ENCODE measurements at regions not wholly inside any gene's neighbourhood (a gene's known extent, or its start where the extent isn't known, plus 50 kb on each side); places are given as distances from the start of the nearest gene placed in this dataset.

- H3K9ac ChIP-seq (ENCODE audit: low read depth, low read length), result no peak overlapping the region
- no peak for TF ChIP-seq MAFK (IDR thresholded peaks at IDR 0.05; ENCODE audit: low read depth, low read length)
- H2AK9ac ChIP-seq (replicated peaks; ENCODE audit: low read depth, low read length, poor library complexity), result no peak overlapping the region
- H3K4me3 ChIP-seq (ENCODE audit: insufficient read depth, low read depth, low read length), result no peak overlapping the region
- POLR2A ChIA-PET (ENCODE audit: unreplicated experiment), result no interaction called here
- intact Hi-C loops (cut with micrococcal nuclease) (no loop called here), in situ Hi-C loops (cut with MboI; ENCODE audit: low sequenced_read_pairs) (no loop called here), dilution Hi-C loops (cut with HindIII; ENCODE audit: low sequenced_read_pairs, unreplicated experiment) (no loop called here)
- no peaks in the 10 kb centered on the region for H3K27me3 ChIP-seq (ENCODE audit: control insufficient read depth, insufficient read depth, low read length)
- H3K9me3 ChIP-seq (ENCODE audit: control insufficient read depth, insufficient read depth, low read length), result no peaks in the 10 kb centered on the region
- no peak overlapping the region for H3K56ac ChIP-seq (ENCODE audit: extremely low read depth, insufficient read depth, low read length)
- H3K4ac ChIP-seq (ENCODE audit: low read depth, low read length), result no peak overlapping the region
- no peak overlapping the region for H2AK5ac ChIP-seq (ENCODE audit: low read depth, low read length)
- H3K14ac ChIP-seq (replicated peaks; ENCODE audit: low read depth, low read length), result no peak overlapping the region
- DNase-seq (no peak), ATAC-seq (ENCODE audit: low read depth) (no peak)
- H2AFZ ChIP-seq (replicated peaks; ENCODE audit: low read length, poor library complexity), result no peak overlapping the region
- H3K18ac ChIP-seq (ENCODE audit: low read depth, low read length), result no peak overlapping the region
- H3K79me1 ChIP-seq (ENCODE audit: low read depth in 1 of 2, low read length in 2 of 2), result no peaks in the 10 kb centered on the region
- no peaks in the 10 kb centered on the region for H3K4me1 ChIP-seq (ENCODE audit: control insufficient read depth, insufficient read depth, low read length)
- no peak overlapping the region for H2BK120ac ChIP-seq (ENCODE audit: low read depth, low read length)
- H3K36me3 ChIP-seq (ENCODE audit: control insufficient read depth, insufficient read depth, low read length), result no peaks in the 10 kb centered on the region
- no peak overlapping the region for H2BK5ac ChIP-seq (ENCODE audit: low read depth, low read length, poor library complexity, severe bottlenecking)
- no peak overlapping the region for H2BK15ac ChIP-seq (ENCODE audit: low read depth, low read length)
- no peaks in the 10 kb centered on the region for H3K9me1 ChIP-seq (ENCODE audit: insufficient read depth, low read length)
- no peak overlapping the region for H3K27ac ChIP-seq (ENCODE audit: insufficient read depth, low read length)
- no peak overlapping the region for H2BK20ac ChIP-seq (ENCODE audit: low read depth, low read length)
- CTCF ChIA-PET, result no interaction called here
- H4K91ac ChIP-seq (ENCODE audit: insufficient read depth, low read depth, low read length), result no peak overlapping the region
- BruUV-seq (replicated peaks), result no TSS peak
- no peak overlapping the region for H4K5ac ChIP-seq (ENCODE audit: low read depth, low read length)
- no peak overlapping the region for H4K8ac ChIP-seq (ENCODE audit: low read depth in 2 of 2, low read length in 2 of 2)
- no peaks in the 10 kb centered on the region for H4K20me1 ChIP-seq (ENCODE audit: insufficient read depth, low read length)
- H3K23ac ChIP-seq (ENCODE audit: low read depth, low read length), result no peak overlapping the region
- no CpG with 5 or more reads among the region's 3 CpGs for WGBS, 2 experiments (ENCODE audit: extremely low coverage in 2 of 2, insufficient read length in 1 of 2)
- no peak overlapping the region for H3K4me2 ChIP-seq (ENCODE audit: low read depth, low read length)
These were observed 663.7 kb downstream of the ADGRL2 start for GRCh38 chr1:82464362-82465001.
